Right renal pelvis (tissue), 4 donors: ENCODE measurements at regions not wholly inside any gene's neighbourhood (a gene's known extent, or its start where the extent isn't known, plus 50 kb on each side); places are given as distances from the start of the nearest gene placed in this dataset.
"Not testable (repeated sequence)": the region's sequence is repeated elsewhere in the genome, so short reads cannot be mapped to it uniquely, and the experiment has no call there.

Experiments used
- DNase-seq, 4 donors: peaks; one replicate each; pipeline ENCODE4 v3.0.0-alpha.2; 2013; ENCODE audit warnings: low read depth in 4 of 4, low spot score in 3 of 4, missing footprints in 1 of 4

- DNase-seq, result not testable (repeated sequence)
These were observed 4157.8 kb upstream of the TPTE start for GRCh38 chr21:6363591-6363990.

- DNase-seq, result peak in 2 of 4 donors; percentile 39 to 40
These were observed 4152.6 kb upstream of the TPTE start for GRCh38 chr21:6368824-6369223.

GRCh38 chr21:6373253-6373652, 4148.1 kb upstream of the TPTE start:
- not testable (repeated sequence) for DNase-seq

GRCh38 chr21:6374232-6374631, 4147.2 kb upstream of the TPTE start:
- not testable (repeated sequence) for DNase-seq

GRCh38 chr21:6374926-6375325, 4146.5 kb upstream of the TPTE start:
- not testable (repeated sequence) for DNase-seq

- not testable (repeated sequence) for DNase-seq
These were observed 4145.6 kb upstream of the TPTE start for GRCh38 chr21:6375776-6376175.

- not testable (repeated sequence) for DNase-seq
These were observed 4144.9 kb upstream of the TPTE start for GRCh38 chr21:6376321-6377070.
